Gastroesophageal sphincter (tissue), 3 donors: ENCODE measurements at regions not wholly inside any gene's neighbourhood (a gene's known extent, or its start where the extent isn't known, plus 50 kb on each side); places are given as distances from the start of the nearest gene placed in this dataset.

Experiments used
- POLR2A ChIP-seq, 2 donors: fragments of 450-650 bp; IDR thresholded peaks; one replicate each; pipeline ENCODE4 v1.6.1; 2017; ENCODE audit warnings: antibody characterized with exemption in 2 of 2, mild to moderate bottlenecking in 2 of 2, moderate library complexity in 1 of 2
- TF ChIP-seq, protein P1 (sequence below), 4 experiments: fragments of 200-600 bp in 2 of 4; fragments of 450-650 bp in 2 of 4; sonication (generic) in 1 of 4; IDR thresholded peaks; one replicate each; pipeline ENCODE4 v1.5.1; 2017 to 2019; ENCODE audit warnings: antibody characterized with exemption in 4 of 4, mild to moderate bottlenecking in 2 of 4, moderate library complexity in 2 of 4

DNA sequence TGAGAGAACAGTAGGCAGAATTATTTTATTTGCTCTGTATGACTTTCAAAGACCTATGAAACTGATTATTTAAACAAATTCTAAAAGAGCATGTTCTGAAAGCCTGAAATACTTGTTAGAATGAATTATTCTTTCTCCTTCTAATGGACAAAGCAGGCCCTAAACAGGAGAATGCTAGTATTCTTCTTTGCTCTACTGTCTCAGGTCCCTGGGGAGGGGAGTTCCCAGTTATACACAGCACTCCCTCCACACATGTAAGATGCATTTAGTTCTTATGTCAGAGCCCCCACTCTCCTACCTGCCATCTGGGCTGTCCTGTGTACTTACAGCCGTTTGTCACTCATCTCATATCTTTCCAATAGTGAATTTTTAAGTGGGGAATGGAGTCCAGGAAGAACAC, 633.5 kb upstream of the ANKRD30A start:
- TF ChIP-seq, protein P1, sequence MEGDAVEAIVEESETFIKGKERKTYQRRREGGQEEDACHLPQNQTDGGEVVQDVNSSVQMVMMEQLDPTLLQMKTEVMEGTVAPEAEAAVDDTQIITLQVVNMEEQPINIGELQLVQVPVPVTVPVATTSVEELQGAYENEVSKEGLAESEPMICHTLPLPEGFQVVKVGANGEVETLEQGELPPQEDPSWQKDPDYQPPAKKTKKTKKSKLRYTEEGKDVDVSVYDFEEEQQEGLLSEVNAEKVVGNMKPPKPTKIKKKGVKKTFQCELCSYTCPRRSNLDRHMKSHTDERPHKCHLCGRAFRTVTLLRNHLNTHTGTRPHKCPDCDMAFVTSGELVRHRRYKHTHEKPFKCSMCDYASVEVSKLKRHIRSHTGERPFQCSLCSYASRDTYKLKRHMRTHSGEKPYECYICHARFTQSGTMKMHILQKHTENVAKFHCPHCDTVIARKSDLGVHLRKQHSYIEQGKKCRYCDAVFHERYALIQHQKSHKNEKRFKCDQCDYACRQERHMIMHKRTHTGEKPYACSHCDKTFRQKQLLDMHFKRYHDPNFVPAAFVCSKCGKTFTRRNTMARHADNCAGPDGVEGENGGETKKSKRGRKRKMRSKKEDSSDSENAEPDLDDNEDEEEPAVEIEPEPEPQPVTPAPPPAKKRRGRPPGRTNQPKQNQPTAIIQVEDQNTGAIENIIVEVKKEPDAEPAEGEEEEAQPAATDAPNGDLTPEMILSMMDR (IDR thresholded peaks at IDR 0.05): no peak
- TF ChIP-seq POLR2A (IDR thresholded peaks at IDR 0.05): no peak
